PFSK-1 (cell line): ENCODE measurements at regions not wholly inside any gene's neighbourhood (a gene's known extent, or its start where the extent isn't known, plus 50 kb on each side); places are given as distances from the start of the nearest gene placed in this dataset.

Experiments used
- FOXP2 ChIP-seq: optimal IDR thresholded peaks from 2 replicates; pipeline ENCODE3; 2011; ENCODE audit warnings: borderline replicate concordance, control low read depth, inconsistent platforms; ENCODE audit not compliant: insufficient read depth; ENCODE audit errors: extremely low read length, extremely low read depth
- POLR2AphosphoS5 ChIP-seq: IDR thresholded peaks from 2 replicates; pipeline ENCODE4 v1.6.1; 2012; ENCODE audit warnings: low read depth, mild to moderate bottlenecking, control low read depth, low read length, moderate library complexity
- REST ChIP-seq, 2 experiments: IDR thresholded peaks; 2 replicates each; pipeline versions ENCODE4 v1.6.1 to v1.8.0; 2011 to 2012; ENCODE audit warnings: low read depth in 2 of 2, low read length in 2 of 2, control low read depth in 1 of 2, inconsistent platforms in 1 of 2, mild to moderate bottlenecking in 1 of 2, moderate library complexity in 1 of 2; ENCODE audit not compliant: insufficient read depth in 1 of 2
- TAF1 ChIP-seq: IDR thresholded peaks from 2 replicates; pipeline ENCODE4 v1.6.1; 2012; ENCODE audit warnings: low read length, control low read depth, borderline replicate concordance; ENCODE audit not compliant: insufficient read depth

- TF ChIP-seq TAF1 (no peak), REST (IDR thresholded peaks at IDR 0.05; ENCODE audit: insufficient read depth in 1 of 2, low read depth in 2 of 2, low read length in 2 of 2) (no peak), POLR2AphosphoS5 (no peak), FOXP2 (no peak)
Measured at GRCh38 chr2:59919579-59919978, 633.9 kb downstream of the BCL11A start.
